Uterus (tissue), 2 donors: ENCODE measurements at regions not wholly inside any gene's neighbourhood (a gene's known extent, or its start where the extent isn't known, plus 50 kb on each side); places are given as distances from the start of the nearest gene placed in this dataset.

ENCODE experiments used
- CTCF ChIP-seq, 4 experiments: fragments of 200-600 bp in 2 of 4; fragments of 450-650 bp in 2 of 4; sonication (generic) in 2 of 4; IDR thresholded peaks; one replicate each; pipeline ENCODE4 v1.5.1; 2016 to 2019; ENCODE audit warnings: antibody characterized with exemption in 4 of 4, mild to moderate bottlenecking in 2 of 4, moderate library complexity in 1 of 4
- POLR2A ChIP-seq, 2 donors: fragments of 450-650 bp; IDR thresholded peaks; one replicate each; pipeline ENCODE4 v1.6.1; 2016; ENCODE audit warnings: antibody characterized with exemption in 2 of 2, mild to moderate bottlenecking in 1 of 2, moderate library complexity in 1 of 2

- no peak for TF ChIP-seq CTCF (IDR thresholded peaks at IDR 0.05)
- no peak for TF ChIP-seq POLR2A (IDR thresholded peaks at IDR 0.05)
Measured at GRCh38 chr1:5105744-5106143, 451.3 kb downstream of the AJAP1 start.
